ENCODE measurements at regions not wholly inside any gene's neighbourhood (a gene's known extent, or its start where the extent isn't known, plus 50 kb on each side); places are given as distances from the start of the nearest gene placed in this dataset.

- no peak for TF ChIP-seq EZH2 (IDR thresholded peaks at IDR 0.05; ENCODE audit: borderline replicate concordance, low read length)
- TF ChIP-seq, protein P1, sequence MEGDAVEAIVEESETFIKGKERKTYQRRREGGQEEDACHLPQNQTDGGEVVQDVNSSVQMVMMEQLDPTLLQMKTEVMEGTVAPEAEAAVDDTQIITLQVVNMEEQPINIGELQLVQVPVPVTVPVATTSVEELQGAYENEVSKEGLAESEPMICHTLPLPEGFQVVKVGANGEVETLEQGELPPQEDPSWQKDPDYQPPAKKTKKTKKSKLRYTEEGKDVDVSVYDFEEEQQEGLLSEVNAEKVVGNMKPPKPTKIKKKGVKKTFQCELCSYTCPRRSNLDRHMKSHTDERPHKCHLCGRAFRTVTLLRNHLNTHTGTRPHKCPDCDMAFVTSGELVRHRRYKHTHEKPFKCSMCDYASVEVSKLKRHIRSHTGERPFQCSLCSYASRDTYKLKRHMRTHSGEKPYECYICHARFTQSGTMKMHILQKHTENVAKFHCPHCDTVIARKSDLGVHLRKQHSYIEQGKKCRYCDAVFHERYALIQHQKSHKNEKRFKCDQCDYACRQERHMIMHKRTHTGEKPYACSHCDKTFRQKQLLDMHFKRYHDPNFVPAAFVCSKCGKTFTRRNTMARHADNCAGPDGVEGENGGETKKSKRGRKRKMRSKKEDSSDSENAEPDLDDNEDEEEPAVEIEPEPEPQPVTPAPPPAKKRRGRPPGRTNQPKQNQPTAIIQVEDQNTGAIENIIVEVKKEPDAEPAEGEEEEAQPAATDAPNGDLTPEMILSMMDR (IDR thresholded peaks at IDR 0.05; ENCODE audit: low read length), result no peak
Measured at GRCh38 chr20:50387996-50388332, 122.2 kb upstream of the PTPN1 start.
